ENCODE measurements at regions not wholly inside any gene's neighbourhood (a gene's known extent, or its start where the extent isn't known, plus 50 kb on each side); places are given as distances from the start of the nearest gene placed in this dataset.

- Histone ChIP-seq H3K9me1 (ENCODE audit: control insufficient read depth, insufficient read depth, low read length) (no peaks in the 10 kb centered on the region), H3K9me3 (replicated peaks; ENCODE audit: control insufficient read depth, insufficient read depth, low read depth, low read length) (no peaks in the 10 kb centered on the region), H2AFZ (ENCODE audit: low read depth, low read length) (no peak overlapping the region), H3K79me2 (ENCODE audit: control insufficient read depth, insufficient read depth, low read length) (no peaks in the 10 kb centered on the region), H3K27me3 (ENCODE audit: control insufficient read depth in 2 of 2, insufficient read depth in 2 of 2, low read length in 2 of 2) (peaks cover 7 to 56% of the 10 kb centered on the region in 2 experiments), H3K9ac (ENCODE audit: insufficient read depth in 1 of 2, low read depth in 2 of 2, low read length in 2 of 2) (no peak overlapping the region), H3K4me2 (ENCODE audit: insufficient read depth, low read length) (no peak overlapping the region), H3K4me1 (replicated peaks in 1 of 2; ENCODE audit: control insufficient read depth in 2 of 2, insufficient read depth in 2 of 2, low read length in 2 of 2) (no peaks in the 10 kb centered on the region), H4K20me1 (replicated peaks; ENCODE audit: control insufficient read depth, insufficient read depth, low read length) (no peaks in the 10 kb centered on the region), H3K27ac (ENCODE audit: extremely low read depth, low read depth, low read length) (no peak overlapping the region), H3K36me3 (ENCODE audit: control insufficient read depth, insufficient read depth, low read length) (no peaks in the 10 kb centered on the region), H3K4me3 (no peak overlapping the region)
- ChIA-PET CTCF (ENCODE audit: low intra/inter-chr PET ratio) (no interaction called here), POLR2A (interaction anchor here (1.7 kb wide), 1 partner anchor 12 kb away, joined by 7 read pairs; no protein-coding TSS in a partner anchor)
- ATAC-seq (no peak), FAIRE-seq (no peak), DNase-seq (ENCODE audit: extremely low read depth in 1 of 4, low spot score in 3 of 4) (no peak)
- intact Hi-C loops (cut with micrococcal nuclease) = no loop called here
- TF ChIP-seq SIX5 (IDR thresholded peaks at IDR 0.05; ENCODE audit: borderline replicate concordance in 1 of 2, insufficient read depth in 1 of 2, low read depth in 1 of 2, low read length in 2 of 2) = no peak
- no peak for TF ChIP-seq ZFP91 (CRISPR knock-in tag; IDR thresholded peaks at IDR 0.05)
- no peak for TF ChIP-seq RAD21 (CRISPR knock-in tag; conservative IDR thresholded peaks at IDR 0.05 in 1 of 2, IDR thresholded peaks at IDR 0.05 in 1 of 2)
- TF ChIP-seq ZNF280A (IDR thresholded peaks at IDR 0.05; ENCODE audit: low read depth, partially characterized antibody) = no peak
- TF ChIP-seq PCBP2 (IDR thresholded peaks at IDR 0.05; ENCODE audit: low read depth, low read length, poor library complexity, severe bottlenecking) = no peak
- TF ChIP-seq FOXK1 (CRISPR knock-in tag; IDR thresholded peaks at IDR 0.05; ENCODE audit: borderline replicate concordance) = no peak
- no peak for TF ChIP-seq TSHZ1 (CRISPR knock-in tag; IDR thresholded peaks at IDR 0.05)
- WGBS (ENCODE audit: insufficient coverage, low coverage, missing lambda C conversion rate) = 0% methylated on average over 13 of the region's 13 CpGs
- in situ Hi-C loops (cut with MboI) = loop anchor here (25.0 kb wide), 1 partner anchor 683 kb away; no protein-coding TSS in a partner anchor
- no TSS peak for BruUV-seq (replicated peaks)
Observed at GRCh38 chr12:107619831-107620230, 65.8 kb upstream of the PWP1 start.
